Esophagus squamous epithelium (tissue), 4 donors: ENCODE measurements at regions not wholly inside any gene's neighbourhood (a gene's known extent, or its start where the extent isn't known, plus 50 kb on each side); places are given as distances from the start of the nearest gene placed in this dataset.

ENCODE experiments used
- CTCF ChIP-seq, 6 experiments: fragments of 450-650 bp in 4 of 6; fragments of 200-600 bp in 2 of 6; sonication (generic) in 2 of 6; IDR thresholded peaks; one replicate each; pipeline ENCODE4 v1.5.1; 2016 to 2019; ENCODE audit warnings: antibody characterized with exemption in 6 of 6, mild to moderate bottlenecking in 4 of 6, moderate library complexity in 4 of 6
- POLR2A ChIP-seq, 4 donors: fragments of 450-650 bp; IDR thresholded peaks; one replicate each; pipeline ENCODE4 v1.6.1; 2017; ENCODE audit warnings: antibody characterized with exemption in 4 of 4, mild to moderate bottlenecking in 4 of 4, moderate library complexity in 3 of 4

- TF ChIP-seq POLR2A (IDR thresholded peaks at IDR 0.05) (no peak), CTCF (IDR thresholded peaks at IDR 0.05) (no peak)
Measured at GRCh38 chr5:101966476-101966875, 329.6 kb downstream of the SLCO4C1 start.
